ENCODE measurements at regions not wholly inside any gene's neighbourhood (a gene's known extent, or its start where the extent isn't known, plus 50 kb on each side); places are given as distances from the start of the nearest gene placed in this dataset.
"Not testable (repeated sequence)": the region's sequence is repeated elsewhere in the genome, so short reads cannot be mapped to it uniquely, and the experiment has no call there.

GRCh38 chrX:22534643-22535042 lies 261.9 kb downstream of the CBLL2 start:
- DNase-seq (ENCODE audit: low read depth): no peak

- DNase-seq (ENCODE audit: low read depth): no peak
Measured at GRCh38 chrX:22536746-22537304, 264.1 kb downstream of the CBLL2 start.

- DNase-seq (ENCODE audit: low read depth): no peak
Measured at GRCh38 chrX:22538580-22538979, 265.9 kb downstream of the CBLL2 start.

- DNase-seq (ENCODE audit: low read depth): no peak
Measured at GRCh38 chrX:22541926-22542325, 269.2 kb downstream of the CBLL2 start.

GRCh38 chrX:22542641-22543040 lies 269.9 kb downstream of the CBLL2 start:
- no peak for DNase-seq (ENCODE audit: low read depth)

GRCh38 chrX:22559506-22559905 lies 286.8 kb downstream of the CBLL2 start:
- no peak for DNase-seq (ENCODE audit: low read depth)

- DNase-seq (ENCODE audit: low read depth): no peak
Measured at GRCh38 chrX:22575161-22575845, 302.6 kb downstream of the CBLL2 start.

GRCh38 chrX:22577181-22577580 lies 304.5 kb downstream of the CBLL2 start:
- no peak for DNase-seq (ENCODE audit: low read depth)

GRCh38 chrX:22585831-22586230 lies 313.1 kb downstream of the CBLL2 start:
- DNase-seq (ENCODE audit: low read depth): no peak

GRCh38 chrX:22589845-22590244 lies 317.1 kb downstream of the CBLL2 start:
- DNase-seq (ENCODE audit: low read depth): no peak

- DNase-seq (ENCODE audit: low read depth): no peak
Measured at GRCh38 chrX:22594766-22595165, 322.1 kb downstream of the CBLL2 start.

GRCh38 chrX:22603060-22603459 lies 330.3 kb downstream of the CBLL2 start:
- no peak for DNase-seq (ENCODE audit: low read depth)

- DNase-seq (ENCODE audit: low read depth): not testable (repeated sequence)
Measured at GRCh38 chrX:22609452-22609851, 336.7 kb downstream of the CBLL2 start.

GRCh38 chrX:22616867-22617266 lies 344.2 kb downstream of the CBLL2 start:
- DNase-seq (ENCODE audit: low read depth): no peak

GRCh38 chrX:22627576-22627975 lies 354.9 kb downstream of the CBLL2 start:
- no peak for DNase-seq (ENCODE audit: low read depth)

- DNase-seq (ENCODE audit: low read depth): no peak
Measured at GRCh38 chrX:22628275-22628674, 355.6 kb downstream of the CBLL2 start.

- no peak for DNase-seq (ENCODE audit: low read depth)
Measured at GRCh38 chrX:22629105-22629725, 356.5 kb downstream of the CBLL2 start.

- DNase-seq (ENCODE audit: low read depth): no peak
Measured at GRCh38 chrX:22634083-22634482, 361.4 kb downstream of the CBLL2 start.

- no peak for DNase-seq (ENCODE audit: low read depth)
Measured at GRCh38 chrX:22634751-22635150, 362.0 kb downstream of the CBLL2 start.

- DNase-seq (ENCODE audit: low read depth): no peak
Measured at GRCh38 chrX:22648281-22648680, 351.5 kb upstream of the DDX53 start.

- DNase-seq (ENCODE audit: low read depth): no peak
Measured at GRCh38 chrX:22650691-22651090, 349.1 kb upstream of the DDX53 start.

- no peak for DNase-seq (ENCODE audit: low read depth)
Measured at GRCh38 chrX:22652596-22652995, 347.2 kb upstream of the DDX53 start.

GRCh38 chrX:22660756-22661155 lies 339.0 kb upstream of the DDX53 start:
- DNase-seq (ENCODE audit: low read depth): no peak

- DNase-seq (ENCODE audit: low read depth): no peak
Measured at GRCh38 chrX:22662776-22663175, 337.0 kb upstream of the DDX53 start.

All from GM04503 (cell line).